ENCODE measurements at regions not wholly inside any gene's neighbourhood (a gene's known extent, or its start where the extent isn't known, plus 50 kb on each side); places are given as distances from the start of the nearest gene placed in this dataset.

DNA sequence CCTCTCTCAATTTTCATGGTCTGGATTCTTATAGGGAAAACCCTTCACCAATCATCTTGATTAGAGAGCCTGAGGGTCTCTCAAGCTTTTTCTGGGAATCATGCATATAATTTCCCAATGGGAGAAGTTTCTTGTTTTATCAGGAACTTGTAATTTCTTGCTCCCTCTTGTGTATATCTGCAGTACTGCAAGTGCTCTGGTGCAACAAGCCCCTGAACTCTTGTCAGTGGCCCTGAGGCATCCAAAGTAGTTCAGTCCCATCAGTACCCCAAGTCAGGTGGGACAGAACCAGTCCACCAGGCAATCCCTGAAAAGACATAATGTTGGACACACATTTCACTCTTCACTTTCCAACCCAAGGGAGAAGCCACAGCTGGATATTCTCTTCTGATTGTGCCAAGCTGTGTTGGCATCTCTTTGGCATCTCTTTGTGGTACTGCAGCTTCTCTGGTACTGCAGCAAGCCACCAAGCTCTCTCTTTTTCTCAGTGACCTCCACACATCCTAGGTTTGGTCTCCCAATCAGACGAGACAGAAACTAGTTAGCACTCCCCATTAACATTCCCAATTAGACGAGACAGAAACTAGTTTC is 214.5 kb downstream of the ZIC4 start:
- TF ChIP-seq TAF1 (IDR thresholded peaks at IDR 0.05; ENCODE audit: borderline replicate concordance, insufficient read depth, low read length): no peak
- TF ChIP-seq FOXP2 (optimal IDR thresholded peaks at IDR 0.05; ENCODE audit: borderline replicate concordance, extremely low read depth, extremely low read length, insufficient read depth): no peak
- no peak for TF ChIP-seq POLR2AphosphoS5 (IDR thresholded peaks at IDR 0.05; ENCODE audit: low read depth, low read length)
- TF ChIP-seq REST (IDR thresholded peaks at IDR 0.05; ENCODE audit: insufficient read depth in 1 of 2, low read depth in 2 of 2, low read length in 2 of 2): no peak
- TF ChIP-seq SIN3A (IDR thresholded peaks at IDR 0.05; ENCODE audit: borderline replicate concordance, insufficient read depth, low read length): no peak

GRCh38 chr3:147189016-147189415 is 217.3 kb downstream of the ZIC4 start:
- TF ChIP-seq TAF1 (IDR thresholded peaks at IDR 0.05; ENCODE audit: borderline replicate concordance, insufficient read depth, low read length): no peak
- TF ChIP-seq REST (IDR thresholded peaks at IDR 0.05; ENCODE audit: insufficient read depth in 1 of 2, low read depth in 2 of 2, low read length in 2 of 2): no peak
- TF ChIP-seq POLR2AphosphoS5 (IDR thresholded peaks at IDR 0.05; ENCODE audit: low read depth, low read length): no peak
- no peak for TF ChIP-seq SIN3A (IDR thresholded peaks at IDR 0.05; ENCODE audit: borderline replicate concordance, insufficient read depth, low read length)
- TF ChIP-seq FOXP2 (optimal IDR thresholded peaks at IDR 0.05; ENCODE audit: borderline replicate concordance, extremely low read depth, extremely low read length, insufficient read depth): no peak

GRCh38 chr3:147187687-147188086 is 218.7 kb downstream of the ZIC4 start:
- TF ChIP-seq SIN3A (IDR thresholded peaks at IDR 0.05; ENCODE audit: borderline replicate concordance, insufficient read depth, low read length) (no peak), TAF1 (IDR thresholded peaks at IDR 0.05; ENCODE audit: borderline replicate concordance, insufficient read depth, low read length) (no peak), REST (IDR thresholded peaks at IDR 0.05; ENCODE audit: insufficient read depth in 1 of 2, low read depth in 2 of 2, low read length in 2 of 2) (no peak), FOXP2 (optimal IDR thresholded peaks at IDR 0.05; ENCODE audit: borderline replicate concordance, extremely low read depth, extremely low read length, insufficient read depth) (no peak), POLR2AphosphoS5 (IDR thresholded peaks at IDR 0.05; ENCODE audit: low read depth, low read length) (no peak)

GRCh38 chr3:147185781-147186180 is 220.6 kb downstream of the ZIC4 start:
- TF ChIP-seq SIN3A (IDR thresholded peaks at IDR 0.05; ENCODE audit: borderline replicate concordance, insufficient read depth, low read length) (no peak), TAF1 (IDR thresholded peaks at IDR 0.05; ENCODE audit: borderline replicate concordance, insufficient read depth, low read length) (no peak), FOXP2 (optimal IDR thresholded peaks at IDR 0.05; ENCODE audit: borderline replicate concordance, extremely low read depth, extremely low read length, insufficient read depth) (no peak), POLR2AphosphoS5 (IDR thresholded peaks at IDR 0.05; ENCODE audit: low read depth, low read length) (no peak), REST (IDR thresholded peaks at IDR 0.05; ENCODE audit: insufficient read depth in 1 of 2, low read depth in 2 of 2, low read length in 2 of 2) (no peak)

Measured in PFSK-1 (cell line).